SHP77 treated with DMSO at 0.1 percent for 48 hours (cell line): ENCODE measurements at regions not wholly inside any gene's neighbourhood (a gene's known extent, or its start where the extent isn't known, plus 50 kb on each side); places are given as distances from the start of the nearest gene placed in this dataset.

ENCODE experiments used
- DNase-seq: peaks from one replicate; lab custom pipeline; 2025; lab: John Stamatoyannopoulos, UW

- no peak for DNase-seq
Observed at GRCh38 chr7:17608114-17608833, 309.8 kb downstream of the AHR start.

GRCh38 chr7:17611611-17612010 is 313.2 kb downstream of the AHR start:
- DNase-seq: no peak

GRCh38 chr7:17613338-17614041 is 315.0 kb downstream of the AHR start:
- DNase-seq: no peak

GRCh38 chr7:17617380-17617779 is 318.9 kb downstream of the AHR start:
- DNase-seq: no peak

GRCh38 chr7:17617857-17618651 is 319.6 kb downstream of the AHR start:
- no peak for DNase-seq

GRCh38 chr7:17618652-17618974 is 320.2 kb downstream of the AHR start:
- no peak for DNase-seq

- no peak for DNase-seq
Observed at GRCh38 chr7:17619196-17619818, 320.9 kb downstream of the AHR start.

- DNase-seq: no peak
Observed at GRCh38 chr7:17620566-17620965, 319.7 kb downstream of the SNX13 start.

- no peak for DNase-seq
Observed at GRCh38 chr7:17622451-17622850, 317.8 kb downstream of the SNX13 start.

- DNase-seq: no peak
Observed at GRCh38 chr7:17623546-17624185, 316.6 kb downstream of the SNX13 start.

- no peak for DNase-seq
Observed at GRCh38 chr7:17624379-17624778, 315.9 kb downstream of the SNX13 start.

- DNase-seq: no peak
Observed at GRCh38 chr7:17625043-17625442, 315.3 kb downstream of the SNX13 start.

GRCh38 chr7:17626235-17626634 is 314.1 kb downstream of the SNX13 start:
- no peak for DNase-seq

GRCh38 chr7:17631061-17631460 is 309.2 kb downstream of the SNX13 start:
- DNase-seq: no peak

- DNase-seq: no peak
Observed at GRCh38 chr7:17632384-17632783, 307.9 kb downstream of the SNX13 start.

- no peak for DNase-seq
Observed at GRCh38 chr7:17633067-17633466, 307.2 kb downstream of the SNX13 start.

GRCh38 chr7:17638727-17639126 is 301.6 kb downstream of the SNX13 start:
- peak; percentile 17 for DNase-seq

GRCh38 chr7:17640730-17641377 is 299.4 kb downstream of the SNX13 start:
- DNase-seq: peak; percentile 28

- DNase-seq: no peak
Observed at GRCh38 chr7:17645500-17645899, 294.8 kb downstream of the SNX13 start.

GRCh38 chr7:17646253-17646956 is 293.9 kb downstream of the SNX13 start:
- DNase-seq: no peak

GRCh38 chr7:17651341-17651740 is 289.0 kb downstream of the SNX13 start:
- no peak for DNase-seq
